ENCODE measurements at regions not wholly inside any gene's neighbourhood (a gene's known extent, or its start where the extent isn't known, plus 50 kb on each side); places are given as distances from the start of the nearest gene placed in this dataset.
"Not testable (repeated sequence)": the region's sequence is repeated elsewhere in the genome, so short reads cannot be mapped to it uniquely, and the experiment has no call there.

GRCh38 chr1:29805122-29805895 lies 569.0 kb downstream of the PTPRU start:
- DNase-seq (ENCODE audit: low read depth, low spot score), result no peak

GRCh38 chr1:29804181-29804899 lies 568.0 kb downstream of the PTPRU start:
- no peak for DNase-seq (ENCODE audit: low read depth, low spot score)

GRCh38 chr1:29803486-29803885 lies 567.2 kb downstream of the PTPRU start:
- no peak for DNase-seq (ENCODE audit: low read depth, low spot score)

GRCh38 chr1:29802181-29803068 lies 566.1 kb downstream of the PTPRU start:
- DNase-seq (ENCODE audit: low read depth, low spot score), result no peak

- DNase-seq (ENCODE audit: low read depth, low spot score), result no peak
Measured at GRCh38 chr1:29801561-29801973, 565.2 kb downstream of the PTPRU start.

- DNase-seq (ENCODE audit: low read depth, low spot score), result no peak
Measured at GRCh38 chr1:29801003-29801402, 564.7 kb downstream of the PTPRU start.

GRCh38 chr1:29800522-29800956 lies 564.2 kb downstream of the PTPRU start:
- DNase-seq (ENCODE audit: low read depth, low spot score), result no peak

GRCh38 chr1:29800120-29800519 lies 563.8 kb downstream of the PTPRU start:
- DNase-seq (ENCODE audit: low read depth, low spot score), result no peak

- no peak for DNase-seq (ENCODE audit: low read depth, low spot score)
Measured at GRCh38 chr1:29798699-29799566, 562.6 kb downstream of the PTPRU start.

GRCh38 chr1:29797125-29797524 lies 560.8 kb downstream of the PTPRU start:
- not testable (repeated sequence) for DNase-seq (ENCODE audit: low read depth, low spot score)

GRCh38 chr1:29795965-29796364 lies 559.6 kb downstream of the PTPRU start:
- not testable (repeated sequence) for DNase-seq (ENCODE audit: low read depth, low spot score)

- DNase-seq (ENCODE audit: low read depth, low spot score), result no peak
Measured at GRCh38 chr1:29793653-29794348, 557.5 kb downstream of the PTPRU start.

- no peak for DNase-seq (ENCODE audit: low read depth, low spot score)
Measured at GRCh38 chr1:29793101-29793546, 556.8 kb downstream of the PTPRU start.

- no peak for DNase-seq (ENCODE audit: low read depth, low spot score)
Measured at GRCh38 chr1:29789910-29790247, 553.6 kb downstream of the PTPRU start.

- no peak for DNase-seq (ENCODE audit: low read depth, low spot score)
Measured at GRCh38 chr1:29789221-29789909, 553.0 kb downstream of the PTPRU start.

- no peak for DNase-seq (ENCODE audit: low read depth, low spot score)
Measured at GRCh38 chr1:29786791-29787732, 550.7 kb downstream of the PTPRU start.

GRCh38 chr1:29786195-29786594 lies 549.9 kb downstream of the PTPRU start:
- no peak for DNase-seq (ENCODE audit: low read depth, low spot score)

- no peak for DNase-seq (ENCODE audit: low read depth, low spot score)
Measured at GRCh38 chr1:29785554-29785953, 549.2 kb downstream of the PTPRU start.

GRCh38 chr1:29785137-29785527 lies 548.8 kb downstream of the PTPRU start:
- DNase-seq (ENCODE audit: low read depth, low spot score), result no peak

All from activated CD4-positive, CD25-positive, alpha-beta regulatory T cell treated with anti-CD3 and anti-CD28 coated beads, Interleukin-2, amount 50 U/mL, for 16 hours (primary cell).